GM12878 (cell line): ENCODE measurements at regions not wholly inside any gene's neighbourhood (a gene's known extent, or its start where the extent isn't known, plus 50 kb on each side); places are given as distances from the start of the nearest gene placed in this dataset.

Experiments
- ATAC-seq: fragments of 200-7000 bp; cut with Tn5 transposase; 3 replicates; pipeline ENCODE4 v1.9.1; 2020; ENCODE audit warnings: mild to moderate bottlenecking, moderate library complexity
- BruUV-seq: library from RNA; stranded (reverse); fragments of 400-500 nt; replicated peaks from 2 replicates; lab custom pipeline; 2021; lab: Mats Ljungman, UMichigan
- CTCF ChIA-PET: fragments of 300-600 bp; sonication (Branson Sonifier 250); formaldehyde crosslinking; extraction: SDS; loops from one replicate; lab custom pipeline; 2021; ENCODE audit warnings: inconsistent platforms; lab: Yijun Ruan, JAX
- POLR2A ChIA-PET: fragments of 350-600 bp; formaldehyde crosslinking; extraction: SDS; loops from one replicate; lab custom pipeline; 2021; ENCODE audit warnings: inconsistent platforms; lab: Charles Lee
- RAD21 ChIA-PET: fragments of 300-600 bp; sonication (Branson Sonifier 250); formaldehyde crosslinking; loops from one replicate; lab custom pipeline; 2023; ENCODE audit warnings: antibody characterized with exemption; ENCODE audit not compliant: unreplicated experiment; lab: Charles Lee
- SMC1A ChIA-PET: fragments of 300-600 bp; sonication (Branson Sonifier 250); formaldehyde crosslinking; loops from one replicate; lab custom pipeline; 2023; ENCODE audit not compliant: unreplicated experiment, uncharacterized antibody; lab: Charles Lee
- DNase-seq: peaks from one replicate; pipeline ENCODE4 v3.0.0-alpha.2; 2011; ENCODE audit warnings: low read depth, low spot score
- FAIRE-seq: peaks from 3 replicates; lab custom pipeline; 2011; peaks lifted over from hg19 to GRCh38; lab: Jason Lieb, UNC
- H2AFZ ChIP-seq: 2 replicates; pipeline ENCODE4 v1.6.0; 2011; ENCODE audit warnings: low read depth, low read length, control low read depth; ENCODE audit not compliant: control insufficient read depth
- H3K27ac ChIP-seq: 2 replicates; pipeline ENCODE4 v1.5.1; 2011; ENCODE audit warnings: control low read depth; ENCODE audit not compliant: control insufficient read depth, insufficient read depth
- H3K27me3 ChIP-seq, 2 experiments: replicated peaks in 1 of 2; 2 replicates each; pipeline versions ENCODE4 v1.6.0 to v1.6.1; 2011; ENCODE audit warnings: low read length in 1 of 2; ENCODE audit not compliant: control insufficient read depth in 2 of 2, insufficient read depth in 2 of 2
- H3K36me3 ChIP-seq, 2 experiments: 2 replicates each; pipeline ENCODE4 v1.5.1; 2011; ENCODE audit warnings: low read length in 1 of 2; ENCODE audit not compliant: control insufficient read depth in 2 of 2, insufficient read depth in 2 of 2
- H3K4me1 ChIP-seq: 2 replicates; pipeline ENCODE4 v1.6.1; 2011; ENCODE audit warnings: mild to moderate bottlenecking, low read length, moderate library complexity, mixed read lengths; ENCODE audit not compliant: control insufficient read depth, insufficient read depth
- H3K4me2 ChIP-seq: 2 replicates; pipeline ENCODE4 v1.6.0; 2011; ENCODE audit warnings: control low read depth; ENCODE audit not compliant: control insufficient read depth, insufficient read depth
- H3K4me3 ChIP-seq: fragments of 200-600 bp; sonication (generic); 2 replicates; pipeline ENCODE4 v1.5.1; 2016
- H3K79me2 ChIP-seq: 2 replicates; pipeline ENCODE4 v1.6.0; 2011; ENCODE audit warnings: low read length; ENCODE audit not compliant: control insufficient read depth, insufficient read depth
- H3K9ac ChIP-seq: 2 replicates; pipeline ENCODE4 v1.8.0; 2011; ENCODE audit warnings: low read length, control low read depth, mixed read lengths; ENCODE audit not compliant: control insufficient read depth, insufficient read depth
- H3K9me3 ChIP-seq: replicated peaks from 3 replicates; pipeline ENCODE4 v1.5.1; 2011; ENCODE audit warnings: mild to moderate bottlenecking, low read length; ENCODE audit not compliant: control insufficient read depth, insufficient read depth
- H4K20me1 ChIP-seq: 2 replicates; pipeline ENCODE4 v1.6.0; 2011; ENCODE audit not compliant: control insufficient read depth, insufficient read depth
- BRCA1 ChIP-seq: IDR thresholded peaks from 2 replicates; pipeline ENCODE4 v1.6.1; 2011; ENCODE audit warnings: low read depth, low read length, improper control_type of control experiment
- CHD2 ChIP-seq: IDR thresholded peaks from 2 replicates; pipeline ENCODE4 v1.6.1; 2011; ENCODE audit warnings: low read depth, low read length, improper control_type of control experiment, borderline replicate concordance
- CHD4 ChIP-seq: fragments of 200-600 bp; sonication (generic); IDR thresholded peaks from 2 replicates; pipeline ENCODE4 v1.6.1; 2016; ENCODE audit warnings: mild to moderate bottlenecking
- CTCF ChIP-seq, 3 experiments: IDR thresholded peaks in 2 of 3; conservative IDR thresholded peaks in 1 of 3; 2 replicates each; pipeline ENCODE4 v1.5.1; 2011; ENCODE audit warnings: low read depth in 3 of 3, low read length in 3 of 3, mild to moderate bottlenecking in 3 of 3, control low read depth in 2 of 3, moderate library complexity in 2 of 3, inconsistent platforms in 1 of 3, mixed read lengths in 1 of 3; ENCODE audit not compliant: control insufficient read depth in 2 of 3, insufficient read depth in 1 of 3; ENCODE audit errors: extremely low read depth in 1 of 3
- HDGF ChIP-seq: fragments of 450-650 bp; IDR thresholded peaks from 2 replicates; pipeline ENCODE4 v1.6.1; 2016; ENCODE audit warnings: antibody characterized with exemption
- IRF5 ChIP-seq: fragments of 450-650 bp; IDR thresholded peaks from 2 replicates; pipeline ENCODE4 v1.6.1; 2017; ENCODE audit warnings: borderline replicate concordance
- LARP7 ChIP-seq: fragments of 450-650 bp; IDR thresholded peaks from 2 replicates; pipeline ENCODE4 v1.6.1; 2017; ENCODE audit warnings: mild to moderate bottlenecking
- MTA3 ChIP-seq: IDR thresholded peaks from 2 replicates; pipeline ENCODE4 v1.6.1; 2012; ENCODE audit warnings: low read length, inconsistent platforms, borderline replicate concordance
- NR2C2 ChIP-seq: IDR thresholded peaks from 2 replicates; pipeline ENCODE4 v1.6.1; 2011; ENCODE audit warnings: borderline replicate concordance, low read depth; ENCODE audit not compliant: control insufficient read depth, insufficient read length
- POLR2AphosphoS2 ChIP-seq: IDR thresholded peaks from 2 replicates; pipeline ENCODE4 v1.6.1; 2011; ENCODE audit warnings: low read depth, mild to moderate bottlenecking, low read length, improper control_type of control experiment, moderate library complexity
- SMAD1 ChIP-seq: fragments of 450-650 bp; IDR thresholded peaks from 2 replicates; pipeline ENCODE4 v1.6.1; 2018; ENCODE audit warnings: mild to moderate bottlenecking, low read depth; ENCODE audit not compliant: partially characterized antibody
- SMARCA5 ChIP-seq: fragments of 450-650 bp; IDR thresholded peaks from 2 replicates; pipeline ENCODE4 v1.6.1; 2017; ENCODE audit warnings: mild to moderate bottlenecking
- TCF12 ChIP-seq: IDR thresholded peaks from 2 replicates; pipeline ENCODE4 v1.6.1; 2011; ENCODE audit warnings: low read depth, mild to moderate bottlenecking, low read length
- TCF3 ChIP-seq: IDR thresholded peaks from 2 replicates; pipeline ENCODE4 v1.6.1; 2012; ENCODE audit warnings: low read depth, mild to moderate bottlenecking, low read length, borderline replicate concordance; ENCODE audit not compliant: insufficient read depth
- YBX1 ChIP-seq: fragments of 450-650 bp; IDR thresholded peaks from 2 replicates; pipeline ENCODE4 v1.6.1; 2016; ENCODE audit warnings: antibody characterized with exemption
- ZNF217 ChIP-seq: fragments of 450-650 bp; IDR thresholded peaks from 2 replicates; pipeline ENCODE4 v1.6.1; 2017; ENCODE audit warnings: antibody characterized with exemption, mild to moderate bottlenecking
- WGBS: methylation state at CpG from one replicate; pipeline ENCODE4 v1.1.6; 2016; ENCODE audit warnings: low lambda C conversion rate; ENCODE audit not compliant: insufficient replicate concordance, insufficient coverage; ENCODE audit errors: missing lambda C conversion rate; 5-methylcytosine and 5-hydroxymethylcytosine counted together
- in situ Hi-C: fragments of 300-500 bp; cut with MboI; formaldehyde crosslinking; loops from 9 replicates; pipeline ENCODE4 v1.14.3; 2018; ENCODE audit warnings: mixed read lengths
- intact Hi-C: fragments of 100-400 bp; cut with micrococcal nuclease; formaldehyde crosslinking; loops from one replicate; pipeline ENCODE4 v1.14.2; 2022; ENCODE audit not compliant: unreplicated experiment

- no TSS peak for BruUV-seq
- ChIA-PET POLR2A (no interaction called here), SMC1A (no interaction called here)
Observed at GRCh38 chr19:31181535-31181934, 167.7 kb downstream of the TSHZ3 start.

More at GRCh38 chr19:31181535-31181934, 167.7 kb downstream of the TSHZ3 start:
- no peaks in the 10 kb centered on the region for H3K27me3 ChIP-seq
- no peaks in the 10 kb centered on the region for H3K79me2 ChIP-seq
- H3K36me3 ChIP-seq = no peaks in the 10 kb centered on the region
- 29% methylated on average over 2 of the region's 2 CpGs for WGBS
- H3K27ac ChIP-seq = no peak overlapping the region
- no peak overlapping the region for H3K9ac ChIP-seq
- H2AFZ ChIP-seq = no peak overlapping the region
- intact Hi-C loops = no loop called here
- RAD21 ChIA-PET = no interaction called here
- H3K9me3 ChIP-seq = no peaks in the 10 kb centered on the region; the same call in 2 of the 3 replicates
- H3K4me1 ChIP-seq = no peaks in the 10 kb centered on the region
- TF ChIP-seq NR2C2 (no peak), TCF12 (no peak), IRF5 (no peak), SMARCA5 (no peak), BRCA1 (no peak), CHD2 (no peak), SMAD1 (no peak), CHD4 (no peak), HDGF (no peak), YBX1 (no peak), MTA3 (no peak), ZNF217 (no peak), TCF3 (no peak), POLR2AphosphoS2 (no peak), LARP7 (no peak), CTCF (IDR thresholded peaks at IDR 0.05 in 2 of 3, conservative IDR thresholded peaks at IDR 0.05 in 1 of 3; ENCODE audit: control insufficient read depth in 2 of 3, extremely low read depth in 1 of 3, insufficient read depth in 1 of 3, low read depth in 3 of 3, low read length in 3 of 3) (no peak)
- TF ChIP-seq, all 136 proteins: peak for 0
- in situ Hi-C loops = no loop called here
- H3K4me3 ChIP-seq = no peak overlapping the region
- DNase-seq = no peak
- no peak overlapping the region for H3K4me2 ChIP-seq
- no peak for FAIRE-seq
- no peaks in the 10 kb centered on the region for H4K20me1 ChIP-seq
- no peak for ATAC-seq
- CTCF ChIA-PET = no interaction called here
